IMR-90 (cell line): ENCODE measurements at regions not wholly inside any gene's neighbourhood (a gene's known extent, or its start where the extent isn't known, plus 50 kb on each side); places are given as distances from the start of the nearest gene placed in this dataset.

Source experiments
- ATAC-seq: fragments of 200-7000 bp; cut with Tn5 transposase; 2 replicates; pipeline ENCODE4 v1.9.1; 2020; ENCODE audit warnings: low read depth, mild to moderate bottlenecking, moderate library complexity
- BruUV-seq: library from RNA; stranded (reverse); fragments of 400-500 nt; replicated peaks from 2 replicates; lab custom pipeline; 2021; lab: Mats Ljungman, UMichigan
- CTCF ChIA-PET: fragments of 300-600 bp; formaldehyde crosslinking; extraction: SDS; loops from one replicate; lab custom pipeline; 2021; ENCODE audit warnings: antibody characterized with exemption; lab: Yijun Ruan, JAX
- POLR2A ChIA-PET: fragments of 300-600 bp; sonication (Branson Sonifier 250); formaldehyde crosslinking; loops from one replicate; lab custom pipeline; 2022; ENCODE audit warnings: antibody characterized with exemption; ENCODE audit not compliant: unreplicated experiment; lab: Charles Lee
- DNase-seq: peaks from one replicate; pipeline ENCODE4 v3.0.0; 2013
- H2AFZ ChIP-seq: replicated peaks from 2 replicates; pipeline ENCODE3; 2013; ENCODE audit warnings: low read length, mild to moderate bottlenecking; ENCODE audit not compliant: poor library complexity
- H2AK5ac ChIP-seq: 2 replicates; pipeline ENCODE4 v1.6.1; 2013; ENCODE audit warnings: low read depth, low read length, inconsistent platforms
- H2AK9ac ChIP-seq: replicated peaks from 2 replicates; pipeline ENCODE3; 2013; ENCODE audit warnings: mild to moderate bottlenecking, low read depth, low read length, moderate library complexity; ENCODE audit not compliant: poor library complexity
- H2BK120ac ChIP-seq: 2 replicates; pipeline ENCODE4 v1.6.1; 2013; ENCODE audit warnings: low read depth, low read length, inconsistent platforms
- H2BK15ac ChIP-seq: 3 replicates; pipeline ENCODE4 v1.6.1; 2013; ENCODE audit warnings: low read depth, low read length, inconsistent platforms
- H2BK20ac ChIP-seq: 2 replicates; pipeline ENCODE4 v1.6.1; 2013; ENCODE audit warnings: low read depth, mild to moderate bottlenecking, inconsistent platforms, low read length, moderate library complexity
- H2BK5ac ChIP-seq: 2 replicates; pipeline ENCODE4 v1.6.1; 2013; ENCODE audit warnings: mild to moderate bottlenecking, low read depth, low read length, inconsistent platforms; ENCODE audit not compliant: poor library complexity, severe bottlenecking
- H3K14ac ChIP-seq: replicated peaks from 2 replicates; pipeline ENCODE4 v1.6.1; 2013; ENCODE audit warnings: low read depth, low read length, inconsistent platforms
- H3K18ac ChIP-seq: 2 replicates; pipeline ENCODE4 v1.6.1; 2013; ENCODE audit warnings: low read depth, low read length, control low read depth
- H3K23ac ChIP-seq: 2 replicates; pipeline ENCODE4 v1.6.1; 2013; ENCODE audit warnings: low read depth, low read length, inconsistent platforms
- H3K27ac ChIP-seq: 2 replicates; pipeline ENCODE4 v1.5.1; 2013; ENCODE audit warnings: mild to moderate bottlenecking, control low read depth, low read length; ENCODE audit not compliant: insufficient read depth
- H3K27me3 ChIP-seq: 2 replicates; pipeline ENCODE4 v1.6.1; 2013; ENCODE audit warnings: low read length; ENCODE audit not compliant: control insufficient read depth, insufficient read depth
- H3K36me3 ChIP-seq: 2 replicates; pipeline ENCODE4 v1.6.1; 2013; ENCODE audit warnings: low read length, mixed read lengths; ENCODE audit not compliant: control insufficient read depth, insufficient read depth
- H3K4ac ChIP-seq: 2 replicates; pipeline ENCODE4 v1.6.1; 2013; ENCODE audit warnings: low read depth, low read length, inconsistent platforms
- H3K4me1 ChIP-seq: 2 replicates; pipeline ENCODE4 v1.6.1; 2013; ENCODE audit warnings: low read length, mixed read lengths; ENCODE audit not compliant: control insufficient read depth, insufficient read depth
- H3K4me2 ChIP-seq: 2 replicates; pipeline ENCODE4 v1.6.1; 2013; ENCODE audit warnings: low read depth, mild to moderate bottlenecking, control low read depth, low read length, moderate library complexity
- H3K4me3 ChIP-seq: 2 replicates; pipeline ENCODE4 v1.5.1; 2013; ENCODE audit warnings: low read depth, mild to moderate bottlenecking, control low read depth, low read length, moderate library complexity; ENCODE audit not compliant: insufficient read depth
- H3K56ac ChIP-seq: 2 replicates; pipeline ENCODE4 v1.6.1; 2013; ENCODE audit warnings: low read length, inconsistent platforms; ENCODE audit not compliant: insufficient read depth; ENCODE audit errors: extremely low read depth
- H3K79me1 ChIP-seq, 2 experiments: 2 replicates each; pipeline ENCODE4 v1.6.1; 2013; ENCODE audit warnings: low read length in 2 of 2, inconsistent platforms in 1 of 2, low read depth in 1 of 2
- H3K9ac ChIP-seq: 2 replicates; pipeline ENCODE4 v1.6.1; 2013; ENCODE audit warnings: low read depth, low read length, control low read depth
- H3K9me1 ChIP-seq: 2 replicates; pipeline ENCODE4 v1.6.1; 2013; ENCODE audit warnings: low read length, inconsistent platforms; ENCODE audit not compliant: insufficient read depth
- H3K9me3 ChIP-seq: 2 replicates; pipeline ENCODE4 v1.6.1; 2013; ENCODE audit warnings: low read length; ENCODE audit not compliant: control insufficient read depth, insufficient read depth
- H4K20me1 ChIP-seq: 2 replicates; pipeline ENCODE4 v1.6.1; 2013; ENCODE audit warnings: low read length, inconsistent platforms; ENCODE audit not compliant: insufficient read depth
- H4K5ac ChIP-seq: 2 replicates; pipeline ENCODE4 v1.6.1; 2013; ENCODE audit warnings: mild to moderate bottlenecking, low read depth, low read length, control low read depth
- H4K8ac ChIP-seq, 2 experiments: 2 replicates each; pipeline ENCODE4 v1.6.1; 2013; ENCODE audit warnings: low read depth in 2 of 2, low read length in 2 of 2, control low read depth in 1 of 2, inconsistent platforms in 1 of 2
- H4K91ac ChIP-seq: 2 replicates; pipeline ENCODE4 v1.6.1; 2013; ENCODE audit warnings: low read depth, low read length, inconsistent platforms; ENCODE audit not compliant: insufficient read depth
- CEBPB ChIP-seq: IDR thresholded peaks from 2 replicates; pipeline ENCODE4 v1.6.1; 2012; ENCODE audit warnings: low read depth, low read length, improper control_type of control experiment
- MAZ ChIP-seq: IDR thresholded peaks from 2 replicates; pipeline ENCODE4 v1.6.1; 2012; ENCODE audit warnings: low read depth, mild to moderate bottlenecking, low read length, improper control_type of control experiment, moderate library complexity, borderline replicate concordance
- POLR2A ChIP-seq: IDR thresholded peaks from 2 replicates; pipeline ENCODE4 v1.6.1; 2012; ENCODE audit warnings: mild to moderate bottlenecking, low read depth, low read length
- SMC3 ChIP-seq: fragments of 150-350 bp; IDR thresholded peaks from 2 replicates; pipeline ENCODE4 v1.6.1; 2016; ENCODE audit warnings: low read depth, mild to moderate bottlenecking, antibody characterized with exemption, low read length, moderate library complexity
- whole genome bisulfite sequencing, 2 experiments: methylation state at CpG; one replicate each; pipeline versions ENCODE4 v1.1.5 to v1.1.7; 2013; ENCODE audit warnings: missing lambda C conversion rate in 2 of 2; ENCODE audit not compliant: insufficient read length in 1 of 2; ENCODE audit errors: extremely low coverage in 2 of 2; 5-methylcytosine and 5-hydroxymethylcytosine counted together
- dilution Hi-C: fragments of 300-500 bp; cut with HindIII; formaldehyde crosslinking; loops from one replicate; pipeline ENCODE4 v1.14.3; 2018; ENCODE audit warnings: low sequenced_read_pairs; ENCODE audit not compliant: unreplicated experiment
- in situ Hi-C: fragments of 300-500 bp; cut with MboI; formaldehyde crosslinking; loops from 3 replicates; pipeline ENCODE4 v1.14.3; 2019; ENCODE audit warnings: low sequenced_read_pairs, inconsistent platforms, mixed read lengths
- intact Hi-C: fragments of 100-400 bp; cut with micrococcal nuclease; formaldehyde crosslinking; loops from 2 replicates; pipeline ENCODE4 v1.10.0; 2022

GRCh38 chr3:103218793-103219192 is 784.0 kb downstream of the ZPLD1 start:
- Histone ChIP-seq H3K14ac (no peak overlapping the region), H3K9me1 (no peaks in the 10 kb centered on the region), H4K8ac (no peak overlapping the region), H3K4ac (no peak overlapping the region), H3K4me3 (no peak overlapping the region), H2BK5ac (no peak overlapping the region), H3K79me1 (no peaks in the 10 kb centered on the region), H2BK120ac (no peak overlapping the region), H3K9me3 (no peaks in the 10 kb centered on the region), H3K4me1 (no peaks in the 10 kb centered on the region), H2BK20ac (no peak overlapping the region), H3K27ac (no peak overlapping the region), H3K23ac (no peak overlapping the region), H3K18ac (no peak overlapping the region), H2BK15ac (no peak overlapping the region), H3K56ac (no peak overlapping the region), H2AK9ac (no peak overlapping the region), H3K4me2 (no peak overlapping the region), H2AK5ac (no peak overlapping the region), H4K5ac (no peak overlapping the region), H4K91ac (no peak overlapping the region), H2AFZ (no peak overlapping the region), H4K20me1 (no peaks in the 10 kb centered on the region), H3K36me3 (no peaks in the 10 kb centered on the region), H3K9ac (no peak overlapping the region), H3K27me3 (no peaks in the 10 kb centered on the region)
- intact Hi-C loops (no loop called here), in situ Hi-C loops (no loop called here), dilution Hi-C loops (no loop called here)
- no TSS peak for BruUV-seq
- WGBS, 2 experiments: no CpG with 5 or more reads among the region's 1 CpG
- ATAC-seq: no peak
- ChIA-PET CTCF (no interaction called here), POLR2A (no interaction called here)
- TF ChIP-seq POLR2A (no peak), MAZ (no peak), CEBPB (no peak), SMC3 (no peak)
- DNase-seq: no peak
